ENCODE measurements at regions not wholly inside any gene's neighbourhood (a gene's known extent, or its start where the extent isn't known, plus 50 kb on each side); places are given as distances from the start of the nearest gene placed in this dataset.

GRCh38 chr9:17075758-17076485 lies 58.9 kb upstream of the CNTLN start:
- no peak for TF ChIP-seq POLR2AphosphoS5 (IDR thresholded peaks at IDR 0.05; ENCODE audit: low read depth, low read length)
- no peak for TF ChIP-seq TCF7L2 (IDR thresholded peaks at IDR 0.05; ENCODE audit: low read depth, low read length)
- TF ChIP-seq CTCF (IDR thresholded peaks at IDR 0.05) = no peak
